CD14-positive monocyte (primary cell): ENCODE measurements at regions not wholly inside any gene's neighbourhood (a gene's known extent, or its start where the extent isn't known, plus 50 kb on each side); places are given as distances from the start of the nearest gene placed in this dataset.

Experiments
- DNase-seq, 3 donors: peaks; one replicate each; pipeline ENCODE4 v3.0.0-alpha.2; 2011 to 2022
- H2AFZ ChIP-seq: 2 replicates; pipeline ENCODE4 v1.6.0; 2012; ENCODE audit warnings: mild to moderate bottlenecking, low read depth, low read length, inconsistent platforms; ENCODE audit not compliant: insufficient read depth, poor library complexity, severe bottlenecking
- H3K27ac ChIP-seq, 2 donors: 1 replicate in 1 of 2; 2 replicates in 1 of 2; pipeline ENCODE4 v1.5.1; 2012 to 2013; ENCODE audit warnings: low read length in 2 of 2, control low read depth in 1 of 2, inconsistent platforms in 1 of 2, low read depth in 1 of 2, mild to moderate bottlenecking in 1 of 2
- H3K27me3 ChIP-seq, 2 donors: one replicate each; pipeline versions ENCODE4 v1.6.0 to v1.6.1; 2011 to 2013; ENCODE audit warnings: low read length in 2 of 2; ENCODE audit not compliant: control insufficient read depth in 2 of 2, insufficient read depth in 2 of 2
- H3K36me3 ChIP-seq, 2 donors: replicated peaks in 1 of 2; 1 replicate in 1 of 2; 2 replicates in 1 of 2; pipeline versions ENCODE4 v1.5.1 to v1.6.1; 2012 to 2013; ENCODE audit warnings: low read length in 2 of 2, control low read depth in 1 of 2, inconsistent platforms in 1 of 2, mild to moderate bottlenecking in 1 of 2; ENCODE audit not compliant: insufficient read depth in 2 of 2, control insufficient read depth in 1 of 2
- H3K4me1 ChIP-seq, 2 donors: 1 replicate in 1 of 2; 2 replicates in 1 of 2; pipeline versions ENCODE4 v1.5.1 to v1.6.1; 2012 to 2013; ENCODE audit warnings: low read length in 2 of 2, control low read depth in 1 of 2, inconsistent platforms in 1 of 2, mild to moderate bottlenecking in 1 of 2, moderate library complexity in 1 of 2; ENCODE audit not compliant: insufficient read depth in 2 of 2, control insufficient read depth in 1 of 2
- H3K4me2 ChIP-seq: replicated peaks from 2 replicates; pipeline ENCODE3; 2012; ENCODE audit warnings: low read length, moderate library complexity, mild to moderate bottlenecking; ENCODE audit not compliant: poor library complexity, severe bottlenecking; ENCODE audit errors: extremely low read depth
- H3K4me3 ChIP-seq, 3 experiments: fragments of 200-600 bp in 1 of 3; sonication (generic) in 1 of 3; replicated peaks in 1 of 3; 1 replicate in 2 of 3; 2 replicates in 1 of 3; pipeline ENCODE4 v1.5.1; 2011 to 2013; ENCODE audit warnings: low read length in 3 of 3, mild to moderate bottlenecking in 3 of 3, control low read depth in 2 of 3, low read depth in 2 of 3, inconsistent platforms in 1 of 3, moderate library complexity in 1 of 3
- H3K79me2 ChIP-seq: 2 replicates; pipeline ENCODE4 v1.6.0; 2012; ENCODE audit warnings: mild to moderate bottlenecking, control low read depth, inconsistent platforms, low read length, moderate library complexity; ENCODE audit not compliant: insufficient read depth
- H3K9ac ChIP-seq: 2 replicates; pipeline ENCODE4 v1.6.0; 2017; ENCODE audit warnings: low read length, mild to moderate bottlenecking; ENCODE audit not compliant: insufficient read depth, poor library complexity, severe bottlenecking
- H3K9me3 ChIP-seq, 2 donors: replicated peaks in 1 of 2; 1 replicate in 1 of 2; 2 replicates in 1 of 2; pipeline versions ENCODE4 v1.5.1 to v1.6.1; 2012 to 2013; ENCODE audit warnings: low read length in 2 of 2, control low read depth in 1 of 2; ENCODE audit not compliant: control insufficient read depth in 1 of 2, insufficient read depth in 1 of 2
- H4K20me1 ChIP-seq: 2 replicates; pipeline ENCODE4 v1.6.0; 2012; ENCODE audit warnings: mild to moderate bottlenecking, low read length, control low read depth, moderate library complexity; ENCODE audit not compliant: insufficient read depth
- H3K27ac Mint-ChIP-seq, 7 donors: one replicate each; pipeline ENCODE4 v1.8.0; 2020; ENCODE audit warnings: mild to moderate bottlenecking in 7 of 7, mixed read lengths in 7 of 7, moderate library complexity in 6 of 7, inconsistent platforms in 2 of 7
- H3K27me3 Mint-ChIP-seq, 3 donors: one replicate each; pipeline ENCODE4 v1.8.0; 2021 to 2022; ENCODE audit warnings: low read depth in 3 of 3, mild to moderate bottlenecking in 3 of 3, mixed read lengths in 3 of 3, moderate library complexity in 3 of 3, inconsistent platforms in 1 of 3
- H3K36me3 Mint-ChIP-seq, 2 donors: one replicate each; pipeline ENCODE4 v1.8.0; 2020; ENCODE audit warnings: mixed read lengths in 2 of 2, inconsistent platforms in 1 of 2, mild to moderate bottlenecking in 1 of 2
- H3K4me1 Mint-ChIP-seq: one replicate; pipeline ENCODE4 v1.8.0; 2020; ENCODE audit warnings: mild to moderate bottlenecking, mixed read lengths
- H3K4me3 Mint-ChIP-seq, 2 donors: one replicate each; pipeline ENCODE4 v1.8.0; 2020; ENCODE audit warnings: mild to moderate bottlenecking in 2 of 2, mixed read lengths in 2 of 2, moderate library complexity in 1 of 2
- H3K9me3 Mint-ChIP-seq, 7 donors: one replicate each; pipeline ENCODE4 v1.8.0; 2020 to 2022; ENCODE audit warnings: mixed read lengths in 7 of 7, mild to moderate bottlenecking in 6 of 7, moderate library complexity in 6 of 7, inconsistent platforms in 2 of 7
- WGBS: methylation state at CpG from one replicate; pipeline ENCODE4 v1.1.5; 2013; ENCODE audit warnings: missing lambda C conversion rate; ENCODE audit not compliant: insufficient coverage; 5-methylcytosine and 5-hydroxymethylcytosine counted together
- intact Hi-C, 2 donors: fragments of 100-400 bp; cut with micrococcal nuclease; formaldehyde crosslinking; loops; one replicate each; pipeline versions ENCODE4 v1.15.0 to v1.15.1; 2023
- TF ChIP-seq, protein P1 (sequence below): fragments of 200-600 bp; IDR thresholded peaks from one replicate; pipeline ENCODE4 v1.8.0; 2022; ENCODE audit warnings: antibody characterized with exemption, mild to moderate bottlenecking

DNA sequence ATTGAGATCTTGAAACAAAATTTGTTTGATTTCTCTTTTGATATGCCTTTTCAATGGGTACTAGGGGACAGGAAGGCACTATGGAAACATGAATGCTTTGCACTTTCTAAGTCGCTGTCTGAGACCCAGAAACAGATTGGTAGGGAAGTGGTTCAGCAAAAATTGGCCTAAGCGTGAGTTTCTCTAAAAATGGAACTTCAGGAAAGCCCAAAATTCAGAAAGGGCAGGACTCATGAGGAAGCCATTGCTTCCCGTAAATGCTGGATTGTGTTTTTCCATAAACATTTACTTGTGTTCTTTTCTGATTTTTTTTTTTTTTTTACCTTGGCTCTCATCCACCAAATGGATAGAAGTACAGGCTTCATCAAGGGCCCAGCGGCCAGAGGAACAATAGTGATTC, 123.7 kb upstream of the ATP1B1 start:
- Histone ChIP-seq H3K36me3 (no peaks in the 10 kb centered on the region), H3K4me2 (no peak overlapping the region), H2AFZ (no peak overlapping the region), H3K79me2 (no peaks in the 10 kb centered on the region), H3K4me3 (no peak overlapping the region), H3K9ac (no peak overlapping the region), H3K27me3 (no peaks in the 10 kb centered on the region), H3K4me1 (no peaks in the 10 kb centered on the region), H4K20me1 (no peaks in the 10 kb centered on the region), H3K27ac (no peak overlapping the region), H3K9me3 (no peaks in the 10 kb centered on the region)
- H3K36me3 Mint-ChIP-seq = no peaks in the 10 kb centered on the region
- TF ChIP-seq, protein P1, sequence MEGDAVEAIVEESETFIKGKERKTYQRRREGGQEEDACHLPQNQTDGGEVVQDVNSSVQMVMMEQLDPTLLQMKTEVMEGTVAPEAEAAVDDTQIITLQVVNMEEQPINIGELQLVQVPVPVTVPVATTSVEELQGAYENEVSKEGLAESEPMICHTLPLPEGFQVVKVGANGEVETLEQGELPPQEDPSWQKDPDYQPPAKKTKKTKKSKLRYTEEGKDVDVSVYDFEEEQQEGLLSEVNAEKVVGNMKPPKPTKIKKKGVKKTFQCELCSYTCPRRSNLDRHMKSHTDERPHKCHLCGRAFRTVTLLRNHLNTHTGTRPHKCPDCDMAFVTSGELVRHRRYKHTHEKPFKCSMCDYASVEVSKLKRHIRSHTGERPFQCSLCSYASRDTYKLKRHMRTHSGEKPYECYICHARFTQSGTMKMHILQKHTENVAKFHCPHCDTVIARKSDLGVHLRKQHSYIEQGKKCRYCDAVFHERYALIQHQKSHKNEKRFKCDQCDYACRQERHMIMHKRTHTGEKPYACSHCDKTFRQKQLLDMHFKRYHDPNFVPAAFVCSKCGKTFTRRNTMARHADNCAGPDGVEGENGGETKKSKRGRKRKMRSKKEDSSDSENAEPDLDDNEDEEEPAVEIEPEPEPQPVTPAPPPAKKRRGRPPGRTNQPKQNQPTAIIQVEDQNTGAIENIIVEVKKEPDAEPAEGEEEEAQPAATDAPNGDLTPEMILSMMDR = no peak
- H3K27ac Mint-ChIP-seq = no peak overlapping the region
- DNase-seq = no peak
- H3K27me3 Mint-ChIP-seq = peaks cover 0 to 2% (median 0%) of the 10 kb centered on the region in 3 donors
- H3K9me3 Mint-ChIP-seq = peaks cover 0 to 3% (median 2%) of the 10 kb centered on the region in 7 donors
- WGBS = 74% methylated on average over 3 of the region's 4 CpGs
- no peaks in the 10 kb centered on the region for H3K4me1 Mint-ChIP-seq
- intact Hi-C loops = no loop called here
- no peak overlapping the region for H3K4me3 Mint-ChIP-seq

DNA sequence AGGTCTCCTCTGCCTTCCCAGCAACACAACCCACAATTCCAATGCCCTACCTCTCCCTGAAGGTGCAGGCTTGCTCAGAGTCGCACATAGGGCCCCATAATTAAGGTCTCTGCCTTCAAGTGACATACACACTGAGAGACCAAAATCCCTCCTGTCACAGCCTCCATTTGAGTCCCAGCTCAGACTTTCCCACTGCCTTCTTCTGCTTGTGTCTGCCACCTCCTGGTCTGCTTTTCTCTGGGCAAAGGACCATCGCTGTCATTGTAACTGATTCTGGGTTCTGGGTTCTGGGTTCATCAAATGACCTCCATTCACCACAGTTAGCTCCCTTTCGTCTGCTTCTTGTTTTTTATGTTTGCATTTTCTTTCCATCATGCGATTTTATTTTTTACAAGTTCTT, 119.2 kb upstream of the ATP1B1 start:
- Histone ChIP-seq H2AFZ (no peak overlapping the region), H3K9ac (no peak overlapping the region), H3K9me3 (no peaks in the 10 kb centered on the region), H3K4me3 (no peak overlapping the region), H3K27me3 (no peaks in the 10 kb centered on the region), H3K4me2 (no peak overlapping the region), H4K20me1 (no peaks in the 10 kb centered on the region), H3K36me3 (no peaks in the 10 kb centered on the region), H3K79me2 (no peaks in the 10 kb centered on the region), H3K27ac (no peak overlapping the region), H3K4me1 (no peaks in the 10 kb centered on the region)
- H3K4me1 Mint-ChIP-seq = no peaks in the 10 kb centered on the region
- 95% methylated on average over 2 of the region's 4 CpGs for WGBS
- peaks cover 0 to 2% (median 0%) of the 10 kb centered on the region in 3 donors for H3K27me3 Mint-ChIP-seq
- DNase-seq = no peak
- TF ChIP-seq, protein P1 = no peak
- H3K36me3 Mint-ChIP-seq = no peaks in the 10 kb centered on the region
- H3K27ac Mint-ChIP-seq = peak overlapping the region in 1 of 7 donors; percentile 26
- intact Hi-C loops = no loop called here
- peaks cover 0 to 2% (median 2%) of the 10 kb centered on the region in 7 donors for H3K9me3 Mint-ChIP-seq
- no peak overlapping the region for H3K4me3 Mint-ChIP-seq
